SIG-M5 treated with dmso at 0.1 percent for 504 hours (cell line): ENCODE measurements at regions not wholly inside any gene's neighbourhood (a gene's known extent, or its start where the extent isn't known, plus 50 kb on each side); places are given as distances from the start of the nearest gene placed in this dataset.
A peak's percentile ranks its signal among the peaks of the same experiment; 100 is the strongest.
"Not testable (repeated sequence)": the region's sequence is repeated elsewhere in the genome, so short reads cannot be mapped to it uniquely, and the experiment has no call there.

Experiments used
- DNase-seq: peaks from one replicate; lab custom pipeline; 2025; ENCODE audit not compliant: unreplicated experiment; lab: John Stamatoyannopoulos, UW

GRCh38 chr5:124521461-124522230, 224.8 kb downstream of the ZNF608 start:
- no peak for DNase-seq

- peak; percentile 4 for DNase-seq
Measured at GRCh38 chr5:124519396-124519795, 227.0 kb downstream of the ZNF608 start.

GRCh38 chr5:124516567-124516966, 229.9 kb downstream of the ZNF608 start:
- no peak for DNase-seq

- DNase-seq = no peak
Measured at GRCh38 chr5:124515497-124516245, 230.8 kb downstream of the ZNF608 start.

GRCh38 chr5:124514956-124515355, 231.5 kb downstream of the ZNF608 start:
- DNase-seq = no peak

GRCh38 chr5:124512952-124513632, 233.3 kb downstream of the ZNF608 start:
- no peak for DNase-seq

GRCh38 chr5:124512236-124512635, 234.2 kb downstream of the ZNF608 start:
- no peak for DNase-seq

GRCh38 chr5:124511791-124512190, 234.6 kb downstream of the ZNF608 start:
- DNase-seq = no peak

- no peak for DNase-seq
Measured at GRCh38 chr5:124507688-124508087, 238.8 kb downstream of the ZNF608 start.

GRCh38 chr5:124504081-124504916, 242.1 kb downstream of the ZNF608 start:
- DNase-seq = no peak

GRCh38 chr5:124502551-124502950, 243.9 kb downstream of the ZNF608 start:
- no peak for DNase-seq

GRCh38 chr5:124499818-124500217, 246.6 kb downstream of the ZNF608 start:
- DNase-seq = not testable (repeated sequence)

GRCh38 chr5:124496968-124497367, 249.5 kb downstream of the ZNF608 start:
- not testable (repeated sequence) for DNase-seq

GRCh38 chr5:124494540-124495116, 251.8 kb downstream of the ZNF608 start:
- no peak for DNase-seq

- DNase-seq = no peak
Measured at GRCh38 chr5:124492444-124493224, 253.8 kb downstream of the ZNF608 start.

GRCh38 chr5:124490315-124490714, 256.1 kb downstream of the ZNF608 start:
- not testable (repeated sequence) for DNase-seq

GRCh38 chr5:124481419-124481818, 265.0 kb downstream of the ZNF608 start:
- no peak for DNase-seq

GRCh38 chr5:124480964-124481363, 265.5 kb downstream of the ZNF608 start:
- DNase-seq = no peak

- no peak for DNase-seq
Measured at GRCh38 chr5:124480022-124480421, 266.4 kb downstream of the ZNF608 start.

- DNase-seq = no peak
Measured at GRCh38 chr5:124478264-124478663, 268.2 kb downstream of the ZNF608 start.
